ENCODE measurements at regions not wholly inside any gene's neighbourhood (a gene's known extent, or its start where the extent isn't known, plus 50 kb on each side); places are given as distances from the start of the nearest gene placed in this dataset.
"Not testable (repeated sequence)": the region's sequence is repeated elsewhere in the genome, so short reads cannot be mapped to it uniquely, and the experiment has no call there.

GRCh38 chr12:127503246-127503645, 763.7 kb upstream of the TMEM132C start:
- Histone ChIP-seq H3K79me2 (ENCODE audit: control insufficient read depth, insufficient read depth, low read length) (no peaks in the 10 kb centered on the region), H3K27ac (ENCODE audit: insufficient read depth, low read depth, low read length) (no peak overlapping the region), H4K20me1 (replicated peaks; ENCODE audit: control insufficient read depth, extremely low read depth, insufficient read depth, low read length) (no peaks in the 10 kb centered on the region), H3K4me3 (replicated peaks in 1 of 3; ENCODE audit: insufficient read depth in 1 of 3, low read depth in 1 of 3, low read length in 3 of 3) (no peak overlapping the region), H3K9me3 (replicated peaks; ENCODE audit: control insufficient read depth, insufficient read depth, low read length) (peaks cover 2% of the 10 kb centered on the region), H2AFZ (ENCODE audit: low read depth, low read length) (no peak overlapping the region), H3K9ac (replicated peaks; ENCODE audit: extremely low read depth, insufficient read depth, low read length) (no peak overlapping the region), H3K4me2 (ENCODE audit: insufficient read depth, low read length) (no peak overlapping the region), H3K4me1 (ENCODE audit: control insufficient read depth, extremely low read depth, insufficient read depth, low read length) (no peaks in the 10 kb centered on the region), H3K9me1 (replicated peaks; ENCODE audit: control insufficient read depth, extremely low read depth, insufficient read depth, low read length) (no peaks in the 10 kb centered on the region), H3K27me3 (ENCODE audit: control insufficient read depth in 2 of 2, insufficient read depth in 2 of 2, low read length in 2 of 2) (no peaks in the 10 kb centered on the region), H3K36me3 (ENCODE audit: control insufficient read depth in 2 of 2, extremely low read depth in 1 of 2, insufficient read depth in 2 of 2, low read length in 2 of 2) (no peaks in the 10 kb centered on the region)
- intact Hi-C loops (cut with micrococcal nuclease), result no loop called here
- ChIA-PET POLR2A (no interaction called here), CTCF (no interaction called here)
- DNase-seq (ENCODE audit: low read depth, low spot score) (no peak), FAIRE-seq (no peak)
- dilution Hi-C loops (cut with MboI; ENCODE audit: extremely low pct_ligation_motif_present, low sequenced_read_pairs), result no loop called here
- no peak for TF ChIP-seq MYC (IDR thresholded peaks at IDR 0.05; ENCODE audit: low read depth, low read length)
- TF ChIP-seq CTCF (IDR thresholded peaks at IDR 0.05; ENCODE audit: extremely low read depth in 1 of 2, insufficient read depth in 1 of 2, low read depth in 1 of 2, low read length in 2 of 2), result no peak
- no peak for TF ChIP-seq POLR2AphosphoS5 (IDR thresholded peaks at IDR 0.05; ENCODE audit: insufficient read depth, low read depth, low read length)
- TF ChIP-seq MAX (IDR thresholded peaks at IDR 0.05; ENCODE audit: insufficient read depth, insufficient read length), result no peak
- no peak for TF ChIP-seq JUN (IDR thresholded peaks at IDR 0.05; ENCODE audit: borderline replicate concordance, insufficient read depth, insufficient read length, low read depth)
- no peak for TF ChIP-seq FOS (IDR thresholded peaks at IDR 0.05; ENCODE audit: borderline replicate concordance, insufficient read depth, low read length)
- TF ChIP-seq EZH2 (IDR thresholded peaks at IDR 0.05; ENCODE audit: borderline replicate concordance, low read depth, low read length, severe bottlenecking), result no peak
- TF ChIP-seq POLR2A (IDR thresholded peaks at IDR 0.05; ENCODE audit: low read depth, low read length), result no peak
- no peak for TF ChIP-seq GATA2 (IDR thresholded peaks at IDR 0.05; ENCODE audit: insufficient read depth, insufficient read length, low read depth, low read length)
- no TSS peak for BruUV-seq (replicated peaks)

- H3K4me1 ChIP-seq (ENCODE audit: control insufficient read depth, extremely low read depth, insufficient read depth, low read length); H3K9me3 ChIP-seq (replicated peaks; ENCODE audit: control insufficient read depth, insufficient read depth, low read length); intact Hi-C loops (cut with micrococcal nuclease); H3K27me3 ChIP-seq (ENCODE audit: control insufficient read depth in 2 of 2, insufficient read depth in 2 of 2, low read length in 2 of 2); dilution Hi-C loops (cut with MboI; ENCODE audit: extremely low pct_ligation_motif_present, low sequenced_read_pairs); H4K20me1 ChIP-seq (replicated peaks; ENCODE audit: control insufficient read depth, extremely low read depth, insufficient read depth, low read length); BruUV-seq (replicated peaks); H3K4me3 ChIP-seq (replicated peaks in 1 of 3; ENCODE audit: insufficient read depth in 1 of 3, low read depth in 1 of 3, low read length in 3 of 3); CTCF ChIA-PET; POLR2A ChIA-PET; H3K9me1 ChIP-seq (replicated peaks; ENCODE audit: control insufficient read depth, extremely low read depth, insufficient read depth, low read length); H2AFZ ChIP-seq (ENCODE audit: low read depth, low read length); DNase-seq (ENCODE audit: low read depth, low spot score); H3K4me2 ChIP-seq (ENCODE audit: insufficient read depth, low read length); FAIRE-seq; H3K9ac ChIP-seq (replicated peaks; ENCODE audit: extremely low read depth, insufficient read depth, low read length); H3K79me2 ChIP-seq (ENCODE audit: control insufficient read depth, insufficient read depth, low read length); H3K36me3 ChIP-seq (ENCODE audit: control insufficient read depth in 2 of 2, extremely low read depth in 1 of 2, insufficient read depth in 2 of 2, low read length in 2 of 2); H3K27ac ChIP-seq (ENCODE audit: insufficient read depth, low read depth, low read length): not testable (repeated sequence)
Observed at GRCh38 chr12:127503996-127504395, 763.0 kb upstream of the TMEM132C start.

All from endothelial cell of umbilical vein (primary cell).